Bronchial epithelial cell (primary cell): ENCODE measurements at regions not wholly inside any gene's neighbourhood (a gene's known extent, or its start where the extent isn't known, plus 50 kb on each side); places are given as distances from the start of the nearest gene placed in this dataset.

Experiments
- DNase-seq: peaks from one replicate; pipeline ENCODE4 v3.0.0-alpha.2; 2010; ENCODE audit warnings: low read depth
- FAIRE-seq: peaks from 2 replicates; lab custom pipeline; 2011; peaks lifted over from hg19 to GRCh38; lab: Jason Lieb, UNC
- H3K27me3 ChIP-seq: 2 replicates; pipeline ENCODE4 v1.5.1; 2011; ENCODE audit warnings: low read length; ENCODE audit not compliant: control insufficient read depth, insufficient read depth
- H3K36me3 ChIP-seq: 2 replicates; pipeline ENCODE4 v1.5.1; 2011; ENCODE audit warnings: low read length; ENCODE audit not compliant: control insufficient read depth, insufficient read depth
- H3K4me3 ChIP-seq: 2 replicates; pipeline ENCODE4 v1.5.1; 2011; ENCODE audit warnings: mild to moderate bottlenecking, low read depth, low read length, control low read depth
- TF ChIP-seq, protein P1 (sequence below): IDR thresholded peaks from 2 replicates; pipeline ENCODE4 v1.5.1; 2011; ENCODE audit warnings: mild to moderate bottlenecking, moderate library complexity, low read length, control low read depth, inconsistent platforms; ENCODE audit not compliant: insufficient read depth, severe bottlenecking

DNA sequence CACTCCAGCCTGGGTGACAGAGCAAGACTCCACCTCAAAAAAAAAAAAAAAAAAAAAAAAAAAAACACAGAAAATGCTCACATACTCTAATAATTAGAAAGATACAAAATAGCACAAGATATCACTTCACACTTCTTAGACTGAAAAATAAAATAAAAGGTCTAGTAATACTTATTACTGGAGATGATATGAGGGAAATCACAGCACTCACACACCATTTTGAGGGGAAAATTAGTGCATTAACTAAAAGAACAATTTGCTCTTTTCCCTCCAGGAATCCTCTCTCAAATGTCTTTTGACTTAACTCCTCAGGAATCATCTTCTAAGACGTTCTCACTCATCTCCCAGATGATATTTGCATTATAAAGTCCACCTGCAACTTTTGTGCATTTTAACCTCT is 697.9 kb upstream of the SOX9 start:
- TF ChIP-seq, protein P1, sequence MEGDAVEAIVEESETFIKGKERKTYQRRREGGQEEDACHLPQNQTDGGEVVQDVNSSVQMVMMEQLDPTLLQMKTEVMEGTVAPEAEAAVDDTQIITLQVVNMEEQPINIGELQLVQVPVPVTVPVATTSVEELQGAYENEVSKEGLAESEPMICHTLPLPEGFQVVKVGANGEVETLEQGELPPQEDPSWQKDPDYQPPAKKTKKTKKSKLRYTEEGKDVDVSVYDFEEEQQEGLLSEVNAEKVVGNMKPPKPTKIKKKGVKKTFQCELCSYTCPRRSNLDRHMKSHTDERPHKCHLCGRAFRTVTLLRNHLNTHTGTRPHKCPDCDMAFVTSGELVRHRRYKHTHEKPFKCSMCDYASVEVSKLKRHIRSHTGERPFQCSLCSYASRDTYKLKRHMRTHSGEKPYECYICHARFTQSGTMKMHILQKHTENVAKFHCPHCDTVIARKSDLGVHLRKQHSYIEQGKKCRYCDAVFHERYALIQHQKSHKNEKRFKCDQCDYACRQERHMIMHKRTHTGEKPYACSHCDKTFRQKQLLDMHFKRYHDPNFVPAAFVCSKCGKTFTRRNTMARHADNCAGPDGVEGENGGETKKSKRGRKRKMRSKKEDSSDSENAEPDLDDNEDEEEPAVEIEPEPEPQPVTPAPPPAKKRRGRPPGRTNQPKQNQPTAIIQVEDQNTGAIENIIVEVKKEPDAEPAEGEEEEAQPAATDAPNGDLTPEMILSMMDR: no peak
- Histone ChIP-seq H3K4me3 (no peak overlapping the region), H3K27me3 (no peaks in the 10 kb centered on the region), H3K36me3 (no peaks in the 10 kb centered on the region)
- no peak for FAIRE-seq
- no peak for DNase-seq

DNA sequence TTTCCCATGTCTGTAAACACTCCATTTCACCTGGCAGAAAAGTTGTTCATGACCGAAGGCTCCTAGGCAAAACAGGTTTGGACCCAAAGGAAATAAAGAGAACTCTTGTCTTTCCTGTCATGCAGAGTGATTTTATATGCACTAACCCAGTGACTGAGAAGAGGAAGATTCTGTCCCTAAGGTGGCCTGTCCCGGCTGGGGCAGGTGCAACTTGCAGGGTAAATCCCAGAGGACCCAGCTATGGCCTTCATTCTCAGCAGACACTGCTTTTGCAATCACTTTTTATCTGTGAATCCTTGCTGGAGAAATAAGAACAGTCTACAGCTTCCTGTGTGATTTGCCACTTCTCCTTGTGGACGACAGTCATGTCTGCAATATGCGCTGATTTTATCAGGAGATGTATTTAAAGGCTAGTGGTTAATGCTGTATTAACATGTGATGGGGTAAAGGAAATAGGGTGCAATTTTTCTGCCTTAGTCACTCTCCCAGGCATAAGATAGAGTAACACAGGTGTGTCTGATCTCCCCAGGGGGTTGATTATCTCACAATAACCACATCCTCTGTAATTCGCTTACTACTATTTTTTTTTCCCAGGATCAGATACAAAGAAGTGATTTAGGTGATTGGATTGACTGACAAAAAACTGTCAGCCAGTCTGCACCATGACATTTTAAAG is 696.8 kb upstream of the SOX9 start:
- peak; percentile 99 for DNase-seq
- Histone ChIP-seq H3K27me3 (no peaks in the 10 kb centered on the region), H3K36me3 (no peaks in the 10 kb centered on the region), H3K4me3 (no peak overlapping the region)
- TF ChIP-seq, protein P1: no peak
- FAIRE-seq: no peak

DNA sequence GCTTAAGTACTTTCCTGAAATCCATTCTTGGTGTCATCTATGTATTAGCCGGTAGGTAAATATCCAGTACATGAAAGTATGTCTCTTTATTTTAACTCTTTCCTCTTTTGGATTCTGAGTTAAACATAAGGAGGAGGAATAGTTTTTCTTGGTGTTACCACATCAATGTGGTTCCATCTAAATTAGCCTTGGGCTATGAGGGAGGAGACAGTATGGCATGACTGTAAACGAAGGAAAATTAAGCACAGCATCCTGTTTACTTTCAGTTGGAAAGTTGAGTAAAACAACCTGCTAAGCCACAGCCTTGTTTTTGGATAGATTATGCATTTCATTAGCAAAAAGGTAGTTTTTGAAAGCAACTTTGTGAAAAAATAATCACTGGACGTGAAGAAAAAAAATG is 693.0 kb upstream of the SOX9 start:
- peak; percentile 75 for DNase-seq
- TF ChIP-seq, protein P1: no peak
- Histone ChIP-seq H3K36me3 (no peaks in the 10 kb centered on the region), H3K4me3 (no peak overlapping the region), H3K27me3 (no peaks in the 10 kb centered on the region)
- no peak for FAIRE-seq

DNA sequence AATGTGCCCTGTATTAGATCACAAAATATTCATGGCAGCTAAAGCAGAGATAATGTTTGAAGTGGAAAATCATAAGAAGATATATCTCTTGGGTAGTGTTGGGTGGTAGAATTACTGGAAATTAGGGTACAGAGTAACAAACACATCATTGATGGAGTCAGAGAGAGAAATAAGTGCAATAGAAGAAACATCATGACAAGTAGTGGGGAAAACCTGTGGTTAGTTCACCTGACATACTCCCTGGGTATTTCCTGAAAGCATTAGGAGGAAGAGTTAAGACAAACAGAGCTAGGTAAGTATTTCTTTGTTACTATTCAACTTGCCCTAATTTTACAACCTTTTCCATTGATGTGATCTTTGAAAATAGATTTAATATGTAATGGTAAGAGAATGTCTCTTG is 691.9 kb upstream of the SOX9 start:
- no peak for FAIRE-seq
- Histone ChIP-seq H3K4me3 (no peak overlapping the region), H3K36me3 (no peaks in the 10 kb centered on the region), H3K27me3 (no peaks in the 10 kb centered on the region)
- TF ChIP-seq, protein P1: no peak
- no peak for DNase-seq

DNA sequence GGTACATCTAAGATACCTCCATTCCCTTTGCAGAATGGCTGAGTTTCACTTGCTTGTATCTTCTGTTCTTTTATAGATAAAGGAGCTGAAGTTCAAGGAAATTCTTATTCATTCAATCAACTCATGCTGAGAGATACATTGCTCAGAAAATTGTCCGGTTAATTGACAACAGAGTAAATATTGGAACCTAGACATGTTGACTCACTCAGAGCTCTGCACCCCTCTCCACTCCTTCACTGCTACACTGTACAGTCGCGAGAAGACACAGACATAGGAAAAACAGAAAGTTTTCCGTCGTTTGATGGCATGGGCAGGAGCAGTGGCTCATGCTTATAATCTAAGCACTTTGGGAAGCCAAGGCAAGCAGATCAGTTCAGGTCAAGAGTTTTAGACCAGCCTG is 690.5 kb upstream of the SOX9 start:
- Histone ChIP-seq H3K4me3 (no peak overlapping the region), H3K27me3 (no peaks in the 10 kb centered on the region), H3K36me3 (no peaks in the 10 kb centered on the region)
- DNase-seq: no peak
- FAIRE-seq: no peak
- TF ChIP-seq, protein P1: no peak

DNA sequence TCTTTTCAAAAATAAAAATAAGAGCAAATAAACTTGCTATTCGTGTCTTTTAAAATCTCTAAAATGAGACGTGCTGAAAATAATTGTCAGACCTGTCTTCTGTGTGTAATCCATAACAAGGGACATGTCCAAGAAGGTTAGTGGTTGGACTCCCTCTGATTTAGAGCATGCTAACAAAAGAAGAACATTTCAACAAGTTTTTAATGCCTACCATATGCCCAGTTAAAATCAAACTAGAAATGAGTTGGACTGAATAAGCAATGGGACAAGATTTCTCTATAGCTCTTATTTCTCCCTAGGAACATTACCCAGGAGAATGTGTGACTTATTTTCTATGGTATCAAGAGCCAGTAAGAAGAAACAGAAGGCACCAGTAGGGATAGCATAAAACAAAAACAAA is 689.7 kb upstream of the SOX9 start:
- Histone ChIP-seq H3K4me3 (no peak overlapping the region), H3K36me3 (no peaks in the 10 kb centered on the region), H3K27me3 (no peaks in the 10 kb centered on the region)
- no peak for FAIRE-seq
- TF ChIP-seq, protein P1: no peak
- no peak for DNase-seq
